ENCODE measurements at regions not wholly inside any gene's neighbourhood (a gene's known extent, or its start where the extent isn't known, plus 50 kb on each side); places are given as distances from the start of the nearest gene placed in this dataset.
"Not testable (repeated sequence)": the region's sequence is repeated elsewhere in the genome, so short reads cannot be mapped to it uniquely, and the experiment has no call there.

GRCh38 chr18:60017371-60017770 is 117.6 kb downstream of the PMAIP1 start:
- TF ChIP-seq CTCF (IDR thresholded peaks at IDR 0.05) = no peak
- H3K27me3 ChIP-seq (replicated peaks; ENCODE audit: insufficient read depth) = no peaks in the 10 kb centered on the region
- ATAC-seq (ENCODE audit: insufficient number of reproducible peaks, low FRiP score, low read depth) = no peak
- no peaks in the 10 kb centered on the region for H3K9me3 ChIP-seq
- H3K4me3 ChIP-seq = no peak overlapping the region
- DNase-seq (ENCODE audit: low spot score) = no peak
- no peak overlapping the region for H3K27ac ChIP-seq
- no peaks in the 10 kb centered on the region for H3K4me1 ChIP-seq (ENCODE audit: control insufficient read depth in 1 of 2, low read depth in 2 of 2)
- no peaks in the 10 kb centered on the region for H3K36me3 ChIP-seq

GRCh38 chr18:60015826-60016225 is 116.0 kb downstream of the PMAIP1 start:
- not testable (repeated sequence) for H3K27me3 ChIP-seq (replicated peaks; ENCODE audit: insufficient read depth); H3K4me1 ChIP-seq (ENCODE audit: control insufficient read depth in 1 of 2, low read depth in 2 of 2); H3K9me3 ChIP-seq; DNase-seq (ENCODE audit: low spot score); H3K27ac ChIP-seq; H3K36me3 ChIP-seq; H3K4me3 ChIP-seq; ATAC-seq (ENCODE audit: insufficient number of reproducible peaks, low FRiP score, low read depth)

GRCh38 chr18:60013148-60013547 is 113.4 kb downstream of the PMAIP1 start:
- not testable (repeated sequence) for H3K4me3 ChIP-seq; ATAC-seq (ENCODE audit: insufficient number of reproducible peaks, low FRiP score, low read depth); H3K27ac ChIP-seq; H3K9me3 ChIP-seq; H3K36me3 ChIP-seq; DNase-seq (ENCODE audit: low spot score); H3K4me1 ChIP-seq (ENCODE audit: control insufficient read depth in 1 of 2, low read depth in 2 of 2); H3K27me3 ChIP-seq (replicated peaks; ENCODE audit: insufficient read depth)

- no peak for TF ChIP-seq CTCF (IDR thresholded peaks at IDR 0.05)
- Histone ChIP-seq H3K36me3 (no peaks in the 10 kb centered on the region), H3K27ac (no peak overlapping the region), H3K4me3 (no peak overlapping the region), H3K4me1 (ENCODE audit: control insufficient read depth in 1 of 2, low read depth in 2 of 2) (no peaks in the 10 kb centered on the region), H3K27me3 (replicated peaks; ENCODE audit: insufficient read depth) (no peaks in the 10 kb centered on the region), H3K9me3 (no peaks in the 10 kb centered on the region)
- ATAC-seq (ENCODE audit: insufficient number of reproducible peaks, low FRiP score, low read depth) (no peak), DNase-seq (ENCODE audit: low spot score) (no peak)
Observed at GRCh38 chr18:60010984-60011383, 111.2 kb downstream of the PMAIP1 start.

GRCh38 chr18:60010513-60010912 is 110.7 kb downstream of the PMAIP1 start:
- ATAC-seq (ENCODE audit: insufficient number of reproducible peaks, low FRiP score, low read depth) = no peak
- TF ChIP-seq CTCF (IDR thresholded peaks at IDR 0.05) = no peak
- H3K4me1 ChIP-seq (ENCODE audit: control insufficient read depth in 1 of 2, low read depth in 2 of 2) = no peaks in the 10 kb centered on the region
- H3K9me3 ChIP-seq = no peaks in the 10 kb centered on the region
- H3K4me3 ChIP-seq = no peak overlapping the region
- no peak overlapping the region for H3K27ac ChIP-seq
- no peak for DNase-seq (ENCODE audit: low spot score)
- no peaks in the 10 kb centered on the region for H3K27me3 ChIP-seq (replicated peaks; ENCODE audit: insufficient read depth)
- H3K36me3 ChIP-seq = no peaks in the 10 kb centered on the region

GRCh38 chr18:60007661-60008060 is 107.9 kb downstream of the PMAIP1 start:
- ATAC-seq (ENCODE audit: insufficient number of reproducible peaks, low FRiP score, low read depth) (no peak), DNase-seq (ENCODE audit: low spot score) (no peak)
- no peak for TF ChIP-seq CTCF (IDR thresholded peaks at IDR 0.05)
- Histone ChIP-seq H3K4me1 (ENCODE audit: control insufficient read depth in 1 of 2, low read depth in 2 of 2) (no peaks in the 10 kb centered on the region), H3K27me3 (replicated peaks; ENCODE audit: insufficient read depth) (no peaks in the 10 kb centered on the region), H3K27ac (no peak overlapping the region), H3K9me3 (no peaks in the 10 kb centered on the region), H3K36me3 (no peaks in the 10 kb centered on the region), H3K4me3 (no peak overlapping the region)
